Thyroid gland (tissue), 4 donors: ENCODE measurements at regions not wholly inside any gene's neighbourhood (a gene's known extent, or its start where the extent isn't known, plus 50 kb on each side); places are given as distances from the start of the nearest gene placed in this dataset.
"Not testable (repeated sequence)": the region's sequence is repeated elsewhere in the genome, so short reads cannot be mapped to it uniquely, and the experiment has no call there.

ENCODE experiments used
- DNase-seq, 2 donors: peaks; one replicate each; pipeline ENCODE4 v3.0.0-alpha.2; 2019
- H3K27ac ChIP-seq, 3 donors: fragments of 200-600 bp; sonication (generic); 1 replicate in 2 of 3; 2 replicates in 1 of 3; pipeline ENCODE4 v1.5.1; 2016 to 2019; ENCODE audit warnings: mild to moderate bottlenecking in 1 of 3, moderate library complexity in 1 of 3
- H3K27me3 ChIP-seq: fragments of 200-600 bp; sonication (generic); one replicate; pipeline ENCODE4 v1.5.1; 2019
- H3K36me3 ChIP-seq, 2 donors: fragments of 200-600 bp; sonication (generic); one replicate each; pipeline ENCODE4 v1.5.1; 2016 to 2019
- H3K4me1 ChIP-seq, 2 donors: fragments of 200-600 bp; sonication (generic); one replicate each; pipeline ENCODE4 v1.5.1; 2017 to 2019
- H3K4me3 ChIP-seq, 3 donors: fragments of 200-600 bp; sonication (generic); replicated peaks in 1 of 3; 1 replicate in 2 of 3; 2 replicates in 1 of 3; pipeline ENCODE4 v1.5.1; 2016; ENCODE audit warnings: mild to moderate bottlenecking in 1 of 3
- H3K9me3 ChIP-seq: fragments of 200-600 bp; sonication (generic); one replicate; pipeline ENCODE4 v1.5.1; 2017
- POLR2A ChIP-seq, 2 donors: fragments of 450-650 bp; IDR thresholded peaks; one replicate each; pipeline ENCODE4 v1.6.1; 2017; ENCODE audit warnings: antibody characterized with exemption in 2 of 2, mild to moderate bottlenecking in 2 of 2, moderate library complexity in 1 of 2
- WGBS, 2 donors: methylation state at CpG; one replicate each; pipeline ENCODE4 v1.1.5; 2017; 5-methylcytosine and 5-hydroxymethylcytosine counted together
- intact Hi-C: fragments of 100-400 bp; cut with DNase I; formaldehyde crosslinking; loops from one replicate; pipeline ENCODE4 v1.15.1; 2023
- TF ChIP-seq, protein P1 (sequence below), 6 experiments: fragments of 200-600 bp in 3 of 6; fragments of 450-650 bp in 3 of 6; sonication (generic) in 3 of 6; IDR thresholded peaks; one replicate each; pipeline ENCODE4 v1.5.1; 2016 to 2019; ENCODE audit warnings: antibody characterized with exemption in 6 of 6, mild to moderate bottlenecking in 2 of 6, inconsistent platforms in 1 of 6, moderate library complexity in 1 of 6

DNA sequence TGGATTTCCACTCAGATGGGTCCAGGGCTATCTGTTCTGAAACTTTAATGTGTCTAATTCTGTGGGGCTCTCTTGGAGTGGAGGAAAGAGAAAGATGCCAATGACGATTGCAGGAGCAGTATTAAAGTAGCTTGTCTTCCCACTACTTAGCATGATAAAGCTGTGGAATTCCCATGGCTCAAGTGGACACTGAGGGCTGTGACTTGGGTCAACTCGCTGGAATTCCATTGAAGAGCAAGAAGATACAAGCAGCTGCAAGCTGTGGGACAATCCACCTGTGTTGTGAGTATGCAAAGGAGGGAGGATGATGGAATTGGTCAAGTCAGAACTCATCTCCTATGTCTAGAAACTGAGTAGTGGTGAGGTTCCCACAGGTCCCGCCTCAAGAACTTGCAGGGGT, 154.2 kb upstream of the MINDY3 start:
- H3K4me1 ChIP-seq = no peaks in the 10 kb centered on the region
- H3K4me3 ChIP-seq = no peak overlapping the region
- no peak overlapping the region for H3K27ac ChIP-seq
- no peaks in the 10 kb centered on the region for H3K36me3 ChIP-seq
- WGBS, 2 donors = 48 to 64% methylated on average over 3 of the region's 3 CpGs
- DNase-seq = no peak
- TF ChIP-seq POLR2A (IDR thresholded peaks at IDR 0.05) = no peak
- TF ChIP-seq, protein P1, sequence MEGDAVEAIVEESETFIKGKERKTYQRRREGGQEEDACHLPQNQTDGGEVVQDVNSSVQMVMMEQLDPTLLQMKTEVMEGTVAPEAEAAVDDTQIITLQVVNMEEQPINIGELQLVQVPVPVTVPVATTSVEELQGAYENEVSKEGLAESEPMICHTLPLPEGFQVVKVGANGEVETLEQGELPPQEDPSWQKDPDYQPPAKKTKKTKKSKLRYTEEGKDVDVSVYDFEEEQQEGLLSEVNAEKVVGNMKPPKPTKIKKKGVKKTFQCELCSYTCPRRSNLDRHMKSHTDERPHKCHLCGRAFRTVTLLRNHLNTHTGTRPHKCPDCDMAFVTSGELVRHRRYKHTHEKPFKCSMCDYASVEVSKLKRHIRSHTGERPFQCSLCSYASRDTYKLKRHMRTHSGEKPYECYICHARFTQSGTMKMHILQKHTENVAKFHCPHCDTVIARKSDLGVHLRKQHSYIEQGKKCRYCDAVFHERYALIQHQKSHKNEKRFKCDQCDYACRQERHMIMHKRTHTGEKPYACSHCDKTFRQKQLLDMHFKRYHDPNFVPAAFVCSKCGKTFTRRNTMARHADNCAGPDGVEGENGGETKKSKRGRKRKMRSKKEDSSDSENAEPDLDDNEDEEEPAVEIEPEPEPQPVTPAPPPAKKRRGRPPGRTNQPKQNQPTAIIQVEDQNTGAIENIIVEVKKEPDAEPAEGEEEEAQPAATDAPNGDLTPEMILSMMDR (IDR thresholded peaks at IDR 0.05) = no peak
- intact Hi-C loops = no loop called here
- H3K27me3 ChIP-seq = no peaks in the 10 kb centered on the region
- H3K9me3 ChIP-seq = no peaks in the 10 kb centered on the region

GRCh38 chr10:16016688-16017087, 156.4 kb upstream of the MINDY3 start:
- no peaks in the 10 kb centered on the region for H3K36me3 ChIP-seq
- intact Hi-C loops = no loop called here

DNA sequence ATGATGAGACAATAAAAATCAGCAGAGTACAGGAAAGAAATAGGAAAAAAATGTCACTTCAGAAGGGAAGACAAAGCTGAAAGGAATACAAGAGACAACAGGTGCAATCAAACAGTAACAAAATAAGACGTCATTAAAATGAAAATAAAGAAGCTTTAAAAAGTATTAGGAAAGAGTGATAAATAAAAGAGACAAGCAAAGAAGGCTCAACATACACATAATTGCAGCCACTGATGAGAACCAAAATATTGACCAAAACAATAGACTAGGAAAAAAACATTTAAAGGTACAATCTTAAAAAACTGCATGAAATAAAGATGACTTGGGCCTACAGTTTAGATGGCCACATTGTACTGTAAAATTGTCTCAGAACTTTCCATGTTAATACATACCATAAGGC, 160.5 kb upstream of the MINDY3 start:
- Histone ChIP-seq H3K36me3 (no peaks in the 10 kb centered on the region), H3K27ac (no peak overlapping the region), H3K4me1 (no peaks in the 10 kb centered on the region), H3K27me3 (no peaks in the 10 kb centered on the region), H3K4me3 (no peak overlapping the region), H3K9me3 (no peaks in the 10 kb centered on the region)
- intact Hi-C loops = no loop called here
- TF ChIP-seq, protein P1 (IDR thresholded peaks at IDR 0.05) = no peak
- no peak for TF ChIP-seq POLR2A (IDR thresholded peaks at IDR 0.05)
- 90 to 91% methylated on average over 1 of the region's 1 CpG for WGBS, 2 donors
- no peak for DNase-seq

More at GRCh38 chr10:16016688-16017087, 156.4 kb upstream of the MINDY3 start:
- no peak for TF ChIP-seq POLR2A (IDR thresholded peaks at IDR 0.05)
- TF ChIP-seq, protein P1 (IDR thresholded peaks at IDR 0.05) = no peak
- Histone ChIP-seq H3K4me1 (no peaks in the 10 kb centered on the region), H3K9me3 (no peaks in the 10 kb centered on the region), H3K27ac (no peak overlapping the region), H3K27me3 (no peaks in the 10 kb centered on the region), H3K4me3 (no peak overlapping the region)
- DNase-seq = no peak
- 60 to 61% methylated on average over 4 of the region's 4 CpGs for WGBS, 2 donors

DNA sequence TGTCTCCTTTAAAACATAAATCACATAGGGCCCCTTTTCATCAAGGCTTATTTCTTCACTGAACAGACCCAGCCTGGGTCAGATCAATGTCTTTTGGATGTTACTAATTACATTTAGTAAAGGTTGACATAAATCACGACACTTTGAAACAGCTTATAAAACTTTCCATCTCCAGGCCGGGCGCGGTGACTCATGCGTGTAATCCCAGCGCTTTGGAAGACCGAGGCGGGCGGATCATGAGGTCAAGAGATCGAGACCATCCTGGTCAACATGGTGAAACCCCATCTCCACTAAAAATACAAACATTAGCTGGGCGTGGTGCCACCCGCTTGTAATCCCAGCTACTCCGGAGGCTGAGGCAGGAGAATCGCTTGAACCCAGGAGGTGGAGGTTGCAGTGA, 166.5 kb upstream of the MINDY3 start:
- H3K27ac ChIP-seq, intact Hi-C loops, H3K9me3 ChIP-seq, H3K36me3 ChIP-seq, DNase-seq, H3K4me3 ChIP-seq, H3K4me1 ChIP-seq, H3K27me3 ChIP-seq: not testable (repeated sequence)
- WGBS, 2 donors = 90 to 92% methylated on average over 14 of the region's 14 CpGs

DNA sequence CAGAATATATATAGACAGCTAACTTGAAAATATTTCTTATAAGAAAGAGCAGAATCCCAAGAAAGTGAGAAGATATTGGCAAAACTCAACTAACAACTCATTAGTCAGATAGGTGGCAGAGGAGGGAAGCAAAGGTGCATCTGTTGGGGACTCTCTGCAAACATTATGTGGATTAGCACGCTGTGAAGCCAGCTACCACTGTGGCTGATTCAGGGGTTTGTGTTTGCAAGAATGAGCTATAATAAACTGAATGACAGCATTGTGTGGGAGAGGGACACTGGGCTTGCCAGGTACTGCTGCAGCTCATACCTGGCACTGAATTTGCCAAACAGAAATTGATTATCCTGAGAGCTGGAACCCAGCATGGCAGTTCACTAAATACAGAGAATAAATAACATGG, 170.3 kb upstream of the MINDY3 start:
- H3K27me3 ChIP-seq = no peaks in the 10 kb centered on the region
- H3K9me3 ChIP-seq = no peaks in the 10 kb centered on the region
- 37 to 38% methylated on average over 1 of the region's 1 CpG for WGBS, 2 donors
- H3K4me1 ChIP-seq = no peaks in the 10 kb centered on the region
- no peak overlapping the region for H3K27ac ChIP-seq
- no peak overlapping the region for H3K4me3 ChIP-seq
- TF ChIP-seq POLR2A (IDR thresholded peaks at IDR 0.05) = no peak
- TF ChIP-seq, protein P1 (IDR thresholded peaks at IDR 0.05) = no peak
- no peak for DNase-seq
- no peaks in the 10 kb centered on the region for H3K36me3 ChIP-seq
- intact Hi-C loops = no loop called here

DNA sequence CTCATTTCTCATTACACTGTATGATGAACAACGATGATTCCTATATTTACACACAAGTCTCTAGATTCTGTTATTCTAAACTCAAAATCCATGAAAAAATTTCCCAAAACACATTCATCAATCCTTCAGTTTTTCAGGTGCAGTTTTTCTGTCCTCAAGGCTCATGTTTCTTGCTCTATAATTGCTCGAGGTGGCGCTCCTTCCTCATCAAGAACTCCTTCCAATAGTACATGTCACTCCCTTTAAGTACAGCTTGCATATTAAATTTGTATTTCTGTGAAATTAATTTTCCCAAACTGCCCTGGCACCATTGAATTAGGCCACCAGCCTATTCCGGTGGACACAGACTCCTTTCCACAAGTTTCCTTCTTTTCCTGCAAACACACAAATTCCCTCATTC, 188.7 kb upstream of the MINDY3 start:
- no peak for DNase-seq
- Histone ChIP-seq H3K27me3 (no peaks in the 10 kb centered on the region), H3K27ac (no peak overlapping the region), H3K36me3 (no peaks in the 10 kb centered on the region), H3K9me3 (no peaks in the 10 kb centered on the region), H3K4me1 (no peaks in the 10 kb centered on the region), H3K4me3 (no peak overlapping the region)
- no peak for TF ChIP-seq POLR2A (IDR thresholded peaks at IDR 0.05)
- TF ChIP-seq, protein P1 (IDR thresholded peaks at IDR 0.05) = no peak
- intact Hi-C loops = no loop called here
- WGBS, 2 donors = 90 to 93% methylated on average over 4 of the region's 4 CpGs
